GM21786 (cell line): ENCODE measurements at regions not wholly inside any gene's neighbourhood (a gene's known extent, or its start where the extent isn't known, plus 50 kb on each side); places are given as distances from the start of the nearest gene placed in this dataset.
"Not testable (repeated sequence)": the region's sequence is repeated elsewhere in the genome, so short reads cannot be mapped to it uniquely, and the experiment has no call there.

Source experiments
- ATAC-seq: cut with Tn5 transposase; IDR thresholded peaks from one replicate; pipeline ENCODE4 v1.9.1; 2021; ENCODE audit not compliant: unreplicated experiment

DNA sequence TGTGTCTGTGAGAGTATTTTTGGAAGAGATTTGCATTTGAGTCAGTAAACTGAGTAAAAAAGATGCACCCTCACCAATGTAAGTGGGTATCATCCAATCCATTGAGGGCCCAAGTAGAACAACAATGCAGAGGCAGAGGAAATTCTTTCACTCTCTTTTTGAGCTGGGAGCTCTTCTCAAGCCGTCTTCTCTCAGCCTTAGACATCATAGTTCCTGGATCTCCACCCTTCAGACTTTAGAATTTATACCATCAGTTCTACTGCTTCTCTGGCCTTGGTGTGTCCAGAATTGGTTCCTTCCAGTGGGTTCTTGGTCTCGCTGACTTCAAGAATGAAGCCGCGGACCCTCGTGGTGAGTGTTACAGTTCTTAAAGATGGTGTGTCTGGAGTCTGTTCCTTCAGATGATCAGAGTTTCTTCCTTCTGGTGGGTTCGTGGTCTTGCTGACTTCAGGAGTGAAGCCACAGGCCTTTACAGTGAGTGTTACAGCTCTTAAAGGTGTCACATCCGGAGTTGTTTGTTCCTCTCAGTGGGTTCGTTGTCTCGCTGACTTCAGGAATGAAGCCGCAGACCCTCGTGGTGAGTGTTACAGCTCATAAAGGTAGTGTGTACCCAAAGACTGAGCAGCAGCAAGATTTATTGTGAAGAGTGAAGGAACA, 187.5 kb upstream of the KCNMB2 start:
- ATAC-seq: not testable (repeated sequence)

DNA sequence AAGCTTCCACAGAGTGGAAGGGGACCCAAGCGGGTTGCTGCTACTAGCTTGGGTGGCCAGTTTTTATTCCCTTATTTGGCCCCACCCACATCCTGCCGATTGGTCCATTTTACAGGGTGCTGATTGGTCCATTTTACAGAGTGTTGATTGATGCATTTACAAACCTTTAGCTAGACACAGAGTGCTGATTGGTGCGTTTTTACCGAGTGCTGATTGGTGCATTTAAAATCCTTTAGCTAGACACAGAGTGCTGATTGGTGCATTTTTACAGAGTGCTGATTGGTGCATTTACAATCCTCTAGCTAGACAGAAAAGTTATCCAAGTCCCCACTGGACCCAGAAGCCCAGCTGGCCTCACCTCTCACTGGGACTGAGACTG, 187.0 kb upstream of the KCNMB2 start:
- not testable (repeated sequence) for ATAC-seq

DNA sequence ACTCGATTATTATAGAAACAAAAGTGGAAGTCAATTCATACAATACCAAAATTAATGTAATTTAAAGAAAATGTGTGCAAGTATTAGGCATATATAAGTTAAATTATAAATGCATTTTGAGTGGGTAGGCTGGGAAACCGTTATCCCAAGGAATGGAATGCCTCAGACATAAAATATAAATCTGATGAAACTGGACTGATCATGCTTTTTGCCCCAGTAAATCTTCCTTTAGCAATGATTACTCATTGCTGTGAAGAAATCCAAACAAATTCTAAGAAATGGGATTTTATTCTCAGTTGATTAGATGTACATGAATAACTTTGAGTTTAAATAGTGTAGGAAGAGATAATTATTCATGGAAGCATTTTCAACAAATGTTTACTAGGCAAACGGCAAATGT, 185.5 kb upstream of the KCNMB2 start:
- ATAC-seq: no peak

DNA sequence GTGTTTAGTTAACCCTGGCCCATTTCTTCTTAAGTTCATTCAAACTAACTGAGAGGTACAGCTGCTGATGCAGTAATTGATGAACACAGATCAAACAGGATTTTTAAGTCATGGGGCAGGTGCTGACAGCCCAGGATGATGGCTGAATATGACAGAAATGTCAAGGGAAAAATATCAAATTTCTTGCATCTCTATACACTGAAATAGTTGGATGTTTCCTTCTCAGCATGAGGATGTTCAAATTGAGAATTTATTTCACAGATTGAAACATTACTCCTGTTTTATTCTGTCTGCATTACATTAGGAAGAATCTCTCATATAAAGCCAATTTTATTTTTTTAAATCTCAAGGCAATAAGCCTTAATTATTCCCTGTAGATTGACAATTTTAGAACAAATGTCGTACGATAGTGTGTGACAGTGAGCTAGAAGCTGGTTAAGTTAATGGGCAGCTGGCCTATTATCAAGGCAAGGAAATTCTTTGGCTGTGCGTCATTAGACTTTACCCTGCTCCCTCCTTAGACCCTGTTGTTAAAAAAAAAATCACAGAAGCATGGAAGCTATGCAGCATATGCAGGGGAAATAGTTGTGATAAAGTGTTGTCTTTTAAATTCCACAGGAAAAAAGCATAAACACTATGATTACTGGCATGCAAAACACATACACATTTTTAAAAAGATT, 183.8 kb upstream of the KCNMB2 start:
- no peak for ATAC-seq

DNA sequence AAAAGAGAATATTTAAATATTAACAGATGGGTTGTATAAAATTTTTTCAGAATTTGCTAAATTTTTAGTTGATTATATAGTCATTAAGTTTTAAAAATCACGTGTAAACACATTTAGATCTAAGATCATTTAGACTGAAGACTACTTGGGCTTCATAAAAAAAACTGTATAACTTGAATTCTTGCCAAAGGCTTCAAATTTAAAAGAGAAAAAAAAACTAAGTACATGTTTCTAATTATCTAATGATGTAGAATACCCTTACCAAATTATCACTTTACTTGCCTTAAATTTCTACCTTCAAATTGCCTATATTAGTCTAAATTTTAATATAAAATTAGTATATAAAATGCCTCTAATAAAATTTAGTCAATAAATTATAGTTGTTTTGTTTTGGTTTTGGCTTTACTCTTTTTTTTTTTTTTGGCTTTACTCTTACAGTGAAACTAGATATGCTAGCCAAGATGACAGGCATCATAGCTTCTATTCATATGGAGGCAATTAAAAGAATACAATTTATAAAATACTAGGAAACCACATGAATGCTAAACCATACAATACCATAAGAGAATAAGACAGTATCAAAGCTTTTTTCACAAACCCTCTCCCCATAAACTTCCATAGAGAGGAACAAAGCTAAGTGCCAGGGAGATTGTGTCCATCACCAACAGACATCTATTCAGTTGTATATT, 183.1 kb upstream of the KCNMB2 start:
- ATAC-seq: no peak

DNA sequence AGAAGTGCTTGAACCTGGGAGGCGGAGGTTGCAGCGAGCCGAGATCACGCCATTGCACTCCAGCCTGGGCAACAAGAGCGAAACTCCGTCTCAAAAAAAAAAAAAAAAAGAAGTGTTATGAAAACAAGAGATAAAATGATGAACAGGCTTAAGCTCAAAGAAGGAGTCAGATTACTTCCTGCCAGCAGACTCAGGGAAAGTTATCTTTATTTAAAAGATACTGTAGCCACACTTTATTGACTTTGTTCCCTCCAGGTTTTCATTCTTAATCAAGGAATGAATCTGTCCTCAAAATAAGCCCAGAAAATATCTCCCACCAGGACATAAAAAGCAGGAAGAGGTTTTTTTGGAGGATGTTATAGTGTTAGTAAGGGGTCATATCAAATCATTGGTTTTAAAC, 176.5 kb upstream of the KCNMB2 start:
- ATAC-seq: no peak

DNA sequence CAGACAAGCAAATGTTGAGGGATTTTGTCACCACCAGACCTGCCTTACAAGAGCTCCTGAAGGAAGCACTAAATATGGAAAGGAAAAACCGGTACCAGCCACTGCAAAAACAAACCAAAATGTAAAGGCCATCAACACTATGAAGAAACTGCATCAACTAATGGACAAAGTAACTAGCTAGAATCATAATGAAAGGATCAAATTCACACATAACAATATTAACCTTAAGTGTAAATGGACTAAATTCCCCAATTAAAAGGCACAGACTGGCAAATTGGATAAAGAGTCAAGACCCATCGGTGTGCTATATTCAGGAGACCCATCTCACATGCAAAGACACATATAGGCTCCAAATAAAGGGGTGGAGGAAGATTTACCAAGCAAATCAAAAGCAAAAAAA, 173.2 kb upstream of the KCNMB2 start:
- ATAC-seq: not testable (repeated sequence)

DNA sequence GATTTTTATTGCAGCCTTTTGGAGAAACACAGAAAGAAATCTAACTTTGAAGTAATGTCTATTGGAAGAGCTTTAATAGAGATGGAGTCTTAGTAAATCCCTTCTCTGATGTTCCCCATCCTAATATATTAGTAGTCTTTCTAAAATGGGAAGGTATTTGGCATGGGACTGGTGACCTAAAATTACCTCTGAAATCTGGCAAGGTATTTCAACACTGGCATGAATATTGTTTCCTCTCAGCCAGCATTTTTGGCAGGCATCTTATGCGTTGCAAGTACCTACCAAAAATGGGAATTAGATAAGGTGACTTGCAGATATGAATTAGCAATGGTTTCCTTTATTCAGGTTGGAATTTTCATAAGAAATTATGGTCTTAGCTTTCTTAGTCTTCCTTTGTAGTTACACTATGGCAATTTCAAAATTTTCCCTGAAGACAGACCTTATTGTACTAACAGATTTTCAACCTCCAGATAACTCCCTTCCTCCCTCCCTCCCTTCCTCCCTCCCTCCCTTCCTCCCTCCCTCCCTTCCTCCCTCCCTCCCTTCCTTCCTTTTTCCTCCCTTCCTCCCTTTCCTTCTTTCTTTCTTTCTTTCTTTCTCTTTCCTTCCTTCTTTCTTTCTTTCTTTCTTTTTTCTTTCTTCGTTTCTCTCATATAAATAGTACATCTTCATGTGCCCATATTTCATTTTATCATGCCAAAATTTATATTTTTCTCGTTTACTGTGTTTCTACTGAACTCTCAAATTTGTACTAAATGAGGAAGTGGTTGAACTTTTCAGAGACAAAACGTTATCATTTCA, 168.2 kb upstream of the KCNMB2 start:
- ATAC-seq: no peak

DNA sequence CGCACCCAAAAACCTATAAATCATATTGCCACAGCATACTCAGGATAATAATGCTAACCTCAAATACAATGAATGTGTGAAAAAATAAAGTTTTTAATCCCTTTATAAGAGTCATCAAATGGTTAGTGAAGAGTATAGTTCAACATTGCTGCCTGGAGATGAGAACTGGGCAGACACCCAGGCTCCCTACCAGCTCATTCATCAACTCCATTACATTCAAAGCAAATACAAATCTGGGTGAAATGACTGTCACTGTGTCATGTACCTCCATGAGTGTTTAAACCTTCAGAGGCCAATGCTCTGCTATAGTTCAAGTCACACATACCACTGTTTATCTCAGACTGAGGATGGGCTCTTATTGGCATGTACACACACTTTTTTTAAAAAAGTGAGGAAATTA, 167.2 kb upstream of the KCNMB2 start:
- ATAC-seq: no peak

DNA sequence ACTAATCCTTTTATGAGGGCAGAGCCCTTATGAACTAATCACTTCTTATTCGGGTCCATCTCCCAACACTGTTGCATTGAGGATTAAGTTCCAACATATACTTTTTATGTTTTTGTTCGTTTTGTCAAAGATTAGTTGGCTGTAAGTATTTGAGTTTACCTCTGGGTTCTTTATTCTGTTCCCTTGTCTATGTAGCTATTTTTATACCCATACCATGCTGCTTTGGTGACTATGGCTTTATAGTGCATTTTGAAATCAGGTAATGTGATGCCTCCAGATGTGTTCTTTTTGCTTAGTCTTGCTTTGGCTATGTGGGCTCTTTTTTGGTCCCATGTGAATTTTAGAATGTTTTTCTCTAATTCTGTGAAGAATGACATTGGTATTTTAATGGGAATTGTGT, 166.4 kb upstream of the KCNMB2 start:
- ATAC-seq: no peak

DNA sequence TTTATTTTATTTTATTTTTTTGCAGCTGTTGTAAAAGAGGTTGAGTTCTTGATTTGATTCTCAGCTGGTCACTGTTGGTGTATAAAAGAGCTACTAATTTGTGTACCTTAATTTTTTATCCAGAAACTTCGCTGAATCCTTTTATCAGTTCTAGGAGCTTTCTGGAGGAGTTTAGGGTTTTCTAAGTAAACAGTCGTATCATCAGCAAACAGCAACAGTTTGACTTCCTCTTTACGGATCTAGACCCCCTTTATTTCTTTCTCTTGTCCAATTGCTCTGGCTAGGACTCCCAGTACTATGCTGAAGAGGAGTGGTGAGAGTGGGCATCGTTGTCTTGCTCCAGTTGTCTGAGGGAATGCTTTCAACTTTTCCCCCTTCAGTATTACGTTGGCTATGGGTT, 165.8 kb upstream of the KCNMB2 start:
- ATAC-seq: no peak

DNA sequence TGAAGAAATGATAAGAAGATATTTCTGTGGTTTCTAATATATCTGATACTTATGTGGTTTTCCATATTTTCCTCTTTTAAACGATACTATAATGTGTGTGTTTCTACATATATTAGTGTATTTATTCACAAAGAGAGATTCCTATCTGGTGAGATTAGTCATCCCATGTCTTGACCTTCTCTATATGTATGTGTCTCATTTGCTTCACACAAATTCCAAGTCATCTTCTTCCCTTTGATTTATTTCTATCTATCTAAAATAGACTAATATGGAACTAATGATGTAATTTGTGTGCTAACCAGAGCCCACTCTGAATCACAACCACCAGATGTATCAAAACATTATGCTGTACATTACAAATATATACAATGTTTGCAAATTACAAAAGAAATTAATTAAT, 154.7 kb upstream of the KCNMB2 start:
- ATAC-seq: no peak

DNA sequence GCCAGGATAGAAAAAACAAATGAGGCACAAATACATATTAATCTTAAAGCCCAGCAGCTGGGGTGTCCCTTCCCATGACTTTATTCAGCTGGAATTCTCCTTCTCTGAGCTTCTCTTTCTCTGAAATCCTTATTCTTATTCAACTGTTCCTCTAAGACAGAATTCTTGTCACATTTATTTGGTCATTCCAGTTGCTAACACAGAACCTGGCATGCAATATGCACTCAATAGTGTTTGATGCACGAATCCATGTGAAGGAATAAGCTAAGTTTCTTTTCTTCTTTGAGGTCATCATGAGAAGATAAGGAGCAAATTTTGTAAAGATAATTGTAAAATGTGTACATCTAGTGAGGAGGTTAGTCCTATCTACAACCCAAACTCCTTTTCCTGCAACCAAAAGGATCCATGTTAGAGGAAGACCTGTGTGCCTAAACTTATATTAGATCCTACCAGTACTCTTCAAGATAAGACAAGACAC, 154.2 kb upstream of the KCNMB2 start:
- ATAC-seq: no peak

DNA sequence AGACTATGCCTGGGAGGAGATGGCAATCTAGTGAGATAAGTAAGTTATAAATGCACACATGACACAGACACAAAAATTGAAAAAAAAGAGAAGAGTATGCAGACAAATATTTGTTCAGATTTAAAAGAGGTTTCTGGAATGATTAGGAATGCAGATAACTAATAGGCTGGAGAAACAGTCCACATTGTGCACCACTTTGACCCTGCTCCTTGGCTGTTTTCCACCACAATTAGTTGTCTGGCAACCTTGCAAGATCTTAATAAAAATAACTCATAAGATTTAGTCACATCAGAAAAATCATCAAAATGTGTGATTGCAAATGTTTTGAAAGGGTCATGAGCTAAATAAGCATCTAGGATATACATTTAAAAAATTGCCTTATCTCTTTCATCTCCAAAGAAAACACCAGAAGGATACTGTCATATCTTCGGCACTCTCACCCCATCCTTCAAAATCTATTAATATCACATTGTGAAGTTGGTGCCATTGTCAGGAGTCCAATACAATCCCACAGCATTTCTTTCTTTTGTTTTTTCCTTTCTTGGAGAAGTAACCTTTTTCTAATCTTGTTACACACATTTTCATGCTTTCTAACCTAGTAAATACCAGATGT, 153.7 kb upstream of the KCNMB2 start:
- ATAC-seq: no peak

DNA sequence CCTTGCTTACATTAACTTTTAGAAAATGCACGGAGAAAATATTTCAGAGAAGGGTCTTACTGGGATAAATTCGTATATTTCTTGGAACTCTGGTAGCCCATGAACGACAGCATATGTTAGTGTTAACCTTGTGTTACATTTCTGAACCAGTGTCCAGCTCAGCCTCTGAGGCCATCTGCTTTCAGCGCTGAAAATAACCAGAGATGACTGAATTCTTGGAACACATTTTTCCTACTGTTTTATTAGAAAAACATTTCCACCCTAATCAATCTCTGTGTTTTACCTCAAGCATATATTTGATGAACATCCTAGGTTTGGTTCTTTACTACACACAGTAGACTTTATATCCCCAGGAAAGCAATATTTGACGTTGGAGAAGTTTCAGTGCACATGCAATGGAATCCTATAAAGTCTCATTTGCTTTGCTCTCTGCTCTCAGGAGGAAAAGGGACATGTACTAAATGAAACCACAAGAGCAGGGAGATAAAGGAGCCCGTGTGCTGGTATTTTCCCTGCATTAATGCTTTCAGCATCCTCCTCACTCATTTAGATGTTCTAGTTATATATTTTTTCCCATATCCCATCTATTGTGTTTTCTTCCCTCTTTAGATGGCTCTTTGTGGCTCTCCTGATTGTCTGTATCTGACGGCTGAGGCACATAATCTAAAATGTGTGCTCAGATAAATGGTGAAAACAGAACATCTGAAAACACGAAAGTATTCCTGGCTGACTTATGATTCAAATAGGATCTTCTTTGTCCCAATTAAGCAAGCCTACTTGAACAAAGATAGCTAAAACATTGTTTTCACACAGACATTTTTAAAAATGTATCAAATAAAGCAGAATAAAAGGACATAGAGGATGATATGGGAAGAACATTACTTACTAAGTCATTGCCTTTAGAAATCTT, 151.7 kb upstream of the KCNMB2 start:
- no peak for ATAC-seq

DNA sequence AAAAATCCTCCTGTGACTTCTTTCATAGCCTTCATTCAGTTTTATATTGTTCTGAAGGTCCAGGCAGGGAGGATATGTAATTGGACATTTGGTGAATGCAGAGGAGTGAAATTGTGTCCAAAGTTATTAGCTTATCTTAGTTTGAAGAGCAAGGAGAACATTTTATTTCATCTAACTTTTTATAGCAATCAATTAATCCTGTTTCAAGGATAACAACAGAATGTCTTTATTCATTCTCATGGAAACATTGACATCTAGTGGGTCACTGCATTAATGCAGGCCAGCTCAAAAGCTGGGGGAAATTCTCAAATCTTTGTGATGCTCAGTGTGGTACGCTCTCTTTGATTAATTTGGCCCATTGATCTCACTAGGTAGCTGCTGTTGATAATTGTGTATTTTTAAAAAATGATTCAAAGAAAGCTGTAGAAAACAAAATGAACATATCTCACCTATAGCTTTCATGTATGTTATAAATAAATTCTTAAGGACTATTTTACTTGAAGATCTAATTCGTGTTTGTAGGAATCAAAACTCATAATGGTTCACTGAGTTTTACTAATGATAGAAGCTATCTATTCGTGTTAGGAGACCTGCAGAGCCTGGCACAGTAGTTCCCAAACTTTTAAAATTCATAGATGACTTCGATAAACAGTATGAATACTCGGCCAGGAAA, 150.8 kb upstream of the KCNMB2 start:
- ATAC-seq: peak; percentile 40

DNA sequence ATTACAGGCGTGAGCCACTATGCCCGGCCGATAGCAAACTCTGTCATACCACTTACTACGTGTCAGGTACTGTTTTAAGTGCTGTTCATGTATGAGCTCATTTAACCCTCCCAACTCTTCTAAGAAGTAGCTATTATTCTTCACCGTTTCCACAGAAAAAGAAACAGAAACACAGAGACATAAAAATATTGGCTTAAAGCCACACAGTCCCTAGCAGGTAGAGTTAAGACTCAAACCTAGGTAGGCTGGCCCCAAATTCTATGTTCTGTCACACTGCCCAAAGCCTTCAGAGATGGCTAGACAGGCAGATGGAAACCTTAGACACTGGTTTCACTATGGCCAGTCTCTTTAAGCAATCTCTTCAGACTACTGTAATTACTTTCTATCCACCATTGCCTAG, 149.8 kb upstream of the KCNMB2 start:
- no peak for ATAC-seq

DNA sequence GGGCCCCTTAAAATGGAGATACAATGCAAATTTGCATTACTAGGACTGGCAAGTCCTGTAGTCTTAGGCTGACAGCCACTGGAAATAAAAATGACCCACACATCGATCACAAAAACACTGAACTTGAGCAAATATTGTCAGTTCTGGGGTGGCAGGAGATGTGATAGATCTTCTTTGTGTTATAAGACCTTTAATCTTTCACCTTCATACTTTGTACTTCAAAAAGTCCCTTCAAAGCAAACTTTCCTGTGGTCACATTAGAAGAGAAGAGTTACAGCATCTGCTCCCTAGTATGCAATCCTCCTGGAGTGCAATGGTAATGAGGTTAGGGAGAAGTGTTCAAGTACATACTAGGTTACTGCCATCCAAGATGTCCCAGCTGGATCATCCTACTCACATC, 149.4 kb upstream of the KCNMB2 start:
- no peak for ATAC-seq

DNA sequence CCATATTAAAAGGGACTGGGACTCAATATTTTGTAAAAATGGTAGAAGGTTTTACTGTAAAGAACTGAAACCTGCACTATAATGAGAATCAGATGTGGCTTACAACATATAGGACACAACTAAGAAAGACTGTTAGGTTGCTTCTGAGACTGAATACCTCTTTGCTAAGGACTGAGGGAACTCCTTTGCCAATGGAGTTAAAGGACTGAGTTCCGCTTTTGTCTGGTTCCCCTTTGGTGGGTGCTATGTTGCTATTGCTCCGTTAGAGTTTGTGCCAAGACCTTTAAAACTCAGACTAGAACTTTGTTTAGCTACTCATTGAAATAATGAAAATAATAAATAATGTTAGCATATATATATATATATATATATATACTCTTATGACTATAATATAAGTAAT, 147.8 kb upstream of the KCNMB2 start:
- ATAC-seq: no peak
